PC-9 (cell line): ENCODE measurements at regions not wholly inside any gene's neighbourhood (a gene's known extent, or its start where the extent isn't known, plus 50 kb on each side); places are given as distances from the start of the nearest gene placed in this dataset.

Source experiments
- EZH2 ChIP-seq: fragments of 200-600 bp; sonication (generic); IDR thresholded peaks from 2 replicates; pipeline ENCODE4 v1.8.0; 2017; ENCODE audit warnings: antibody characterized with exemption, low read depth
- TF ChIP-seq, protein P1 (sequence below): fragments of 200-600 bp; sonication (generic); conservative IDR thresholded peaks from 2 replicates; pipeline ENCODE4 v1.6.1; 2017; ENCODE audit warnings: mixed run types, antibody characterized with exemption, mild to moderate bottlenecking, moderate library complexity

DNA sequence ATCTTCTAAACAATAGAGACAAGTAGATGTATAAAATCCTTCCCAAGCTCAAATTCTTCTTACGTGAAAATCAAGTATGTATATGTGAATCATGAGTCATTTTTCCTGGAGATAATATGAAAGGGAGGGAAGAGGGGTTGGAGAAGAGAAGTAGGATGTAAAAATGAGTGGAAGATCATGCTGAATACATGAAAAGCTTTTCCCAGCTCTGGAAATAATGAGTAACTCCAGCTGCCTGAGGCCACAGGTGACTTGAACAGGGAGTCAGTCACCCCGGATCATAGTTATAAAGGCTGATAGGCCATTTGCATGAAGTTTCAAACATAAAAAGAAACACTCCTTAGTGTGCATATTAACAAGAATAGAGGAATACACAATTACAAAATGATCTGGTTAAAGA, 486.7 kb downstream of the EFNA5 start:
- TF ChIP-seq, protein P1, sequence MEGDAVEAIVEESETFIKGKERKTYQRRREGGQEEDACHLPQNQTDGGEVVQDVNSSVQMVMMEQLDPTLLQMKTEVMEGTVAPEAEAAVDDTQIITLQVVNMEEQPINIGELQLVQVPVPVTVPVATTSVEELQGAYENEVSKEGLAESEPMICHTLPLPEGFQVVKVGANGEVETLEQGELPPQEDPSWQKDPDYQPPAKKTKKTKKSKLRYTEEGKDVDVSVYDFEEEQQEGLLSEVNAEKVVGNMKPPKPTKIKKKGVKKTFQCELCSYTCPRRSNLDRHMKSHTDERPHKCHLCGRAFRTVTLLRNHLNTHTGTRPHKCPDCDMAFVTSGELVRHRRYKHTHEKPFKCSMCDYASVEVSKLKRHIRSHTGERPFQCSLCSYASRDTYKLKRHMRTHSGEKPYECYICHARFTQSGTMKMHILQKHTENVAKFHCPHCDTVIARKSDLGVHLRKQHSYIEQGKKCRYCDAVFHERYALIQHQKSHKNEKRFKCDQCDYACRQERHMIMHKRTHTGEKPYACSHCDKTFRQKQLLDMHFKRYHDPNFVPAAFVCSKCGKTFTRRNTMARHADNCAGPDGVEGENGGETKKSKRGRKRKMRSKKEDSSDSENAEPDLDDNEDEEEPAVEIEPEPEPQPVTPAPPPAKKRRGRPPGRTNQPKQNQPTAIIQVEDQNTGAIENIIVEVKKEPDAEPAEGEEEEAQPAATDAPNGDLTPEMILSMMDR, result no peak
- TF ChIP-seq EZH2, result no peak
